Right ventricle myocardium inferior (tissue), 1 donor: ENCODE measurements at regions not wholly inside any gene's neighbourhood (a gene's known extent, or its start where the extent isn't known, plus 50 kb on each side); places are given as distances from the start of the nearest gene placed in this dataset.

Source experiments
- ATAC-seq: fragments of 200-7000 bp; cut with Tn5 transposase; one replicate; pipeline ENCODE4 v1.9.1; 2020; ENCODE audit warnings: mild to moderate bottlenecking, moderate library complexity
- DNase-seq: peaks from one replicate; pipeline ENCODE4 v3.0.0; 2021; ENCODE audit errors: missing footprints
- intact Hi-C: fragments of 100-400 bp; cut with DNase I; formaldehyde crosslinking; loops from one replicate; pipeline ENCODE4 v1.11.0; 2022
- donor health status: DM: no; HTN: yes; CAD: no; lungs with severe emphysema.

- ATAC-seq (no peak), DNase-seq (no peak)
- intact Hi-C loops, result no loop called here
These were observed 76.9 kb upstream of the VOPP1 start for GRCh38 chr7:55649238-55649637.

- intact Hi-C loops, result loop anchor here (5.0 kb wide), 1 partner anchor 308 kb away; the partner anchor contains the start of gene MRPS17
- no peak for DNase-seq
These were observed 72.3 kb upstream of the VOPP1 start for GRCh38 chr7:55644567-55644966.

GRCh38 chr7:55642266-55642665 is 70.0 kb upstream of the VOPP1 start:
- intact Hi-C loops, result loop anchor here (5.0 kb wide), 1 partner anchor 310 kb away; the partner anchor contains the start of gene MRPS17
- ATAC-seq (no peak), DNase-seq (no peak)

More at GRCh38 chr7:55644567-55644966, 72.3 kb upstream of the VOPP1 start:
- ATAC-seq, result no peak

GRCh38 chr7:55641811-55642210 is 69.5 kb upstream of the VOPP1 start:
- intact Hi-C loops, result loop anchor here (1.0 to 5.0 kb wide), 2 partner anchors 310 to 432 kb away; partner anchors contain the start of gene MRPS17
- ATAC-seq, result no peak

GRCh38 chr7:55641273-55641691 is 69.0 kb upstream of the VOPP1 start:
- no peak for DNase-seq
- peak; percentile 93 for ATAC-seq
- intact Hi-C loops, result loop anchor here (1.0 to 5.0 kb wide), 2 partner anchors 311 to 433 kb away; partner anchors contain the start of gene MRPS17

More at GRCh38 chr7:55641811-55642210, 69.5 kb upstream of the VOPP1 start:
- DNase-seq, result no peak

- intact Hi-C loops, result loop anchor here (5.0 kb wide), 1 partner anchor 313 kb away; the partner anchor contains the start of gene MRPS17
- no peak for ATAC-seq
These were observed 67.3 kb upstream of the VOPP1 start for GRCh38 chr7:55639640-55640039.

GRCh38 chr7:55629051-55629677 is 56.9 kb upstream of the VOPP1 start:
- DNase-seq (no peak), ATAC-seq (no peak)
- intact Hi-C loops, result no loop called here

More at GRCh38 chr7:55639640-55640039, 67.3 kb upstream of the VOPP1 start:
- DNase-seq, result no peak

- intact Hi-C loops, result no loop called here
- no peak for DNase-seq
- no peak for ATAC-seq
These were observed 52.5 kb upstream of the VOPP1 start for GRCh38 chr7:55624813-55625212.

GRCh38 chr7:55623617-55624016 is 51.3 kb upstream of the VOPP1 start:
- DNase-seq, result no peak
- no peak for ATAC-seq
- intact Hi-C loops, result no loop called here

- DNase-seq (no peak), ATAC-seq (no peak)
- intact Hi-C loops, result no loop called here
These were observed 49.9 kb upstream of the VOPP1 start for GRCh38 chr7:55622241-55622640.
